K562 (cell line): ENCODE measurements at regions not wholly inside any gene's neighbourhood (a gene's known extent, or its start where the extent isn't known, plus 50 kb on each side); places are given as distances from the start of the nearest gene placed in this dataset.
"Not testable (repeated sequence)": the region's sequence is repeated elsewhere in the genome, so short reads cannot be mapped to it uniquely, and the experiment has no call there.

Experiments used
- GTF2F1 ChIP-seq: IDR thresholded peaks from 2 replicates; pipeline ENCODE4 v1.6.1; 2011; ENCODE audit warnings: low read depth, low read length, improper control_type of control experiment
- SMC3 ChIP-seq: conservative IDR thresholded peaks from 2 replicates; pipeline ENCODE4 v1.6.1; 2011; ENCODE audit warnings: low read depth, low read length, improper control_type of control experiment; ENCODE audit not compliant: insufficient read depth
- ZEB2 ChIP-seq: fragments of 450-650 bp; IDR thresholded peaks from 2 replicates; pipeline ENCODE4 v1.6.1; 2016
- ZKSCAN8 ChIP-seq: fragments of 200-800 bp; sonication (Bioruptor generic); IDR thresholded peaks from 2 replicates; pipeline ENCODE4 v1.6.1; 2016; ENCODE audit warnings: missing genetic modification characterization, missing compliant biosample characterization
- ZNF41 ChIP-seq: fragments of 250-450 bp; sonication (Bioruptor Pico); conservative IDR thresholded peaks from 2 replicates; pipeline ENCODE4 v1.4.0; 2020; ENCODE audit warnings: mild to moderate bottlenecking

- TF ChIP-seq ZKSCAN8 (CRISPR knock-in tag); ZEB2; ZNF41; GTF2F1; SMC3: not testable (repeated sequence)
Measured at GRCh38 chr2:91501481-91502080, 2810.1 kb downstream of the RPIA start.
